NCI-H2171 (cell line): ENCODE measurements at regions not wholly inside any gene's neighbourhood (a gene's known extent, or its start where the extent isn't known, plus 50 kb on each side); places are given as distances from the start of the nearest gene placed in this dataset.
"Not testable (repeated sequence)": the region's sequence is repeated elsewhere in the genome, so short reads cannot be mapped to it uniquely, and the experiment has no call there.

Source experiments
- DNase-seq: peaks from one replicate; lab custom pipeline; 2025; lab: John Stamatoyannopoulos, UW

- DNase-seq: no peak
Measured at GRCh38 chr4:126136922-126137781, 822.4 kb downstream of the FAT4 start.

GRCh38 chr4:126137782-126138170, 823.0 kb downstream of the FAT4 start:
- no peak for DNase-seq

GRCh38 chr4:126144543-126145237, 829.9 kb downstream of the FAT4 start:
- no peak for DNase-seq

GRCh38 chr4:126168484-126168883, 853.7 kb downstream of the FAT4 start:
- DNase-seq: no peak

- DNase-seq: no peak
Measured at GRCh38 chr4:126172126-126172525, 857.4 kb downstream of the FAT4 start.

- DNase-seq: no peak
Measured at GRCh38 chr4:126174627-126175026, 859.9 kb downstream of the FAT4 start.

GRCh38 chr4:126180642-126181041, 865.9 kb downstream of the FAT4 start:
- DNase-seq: no peak

GRCh38 chr4:126182336-126182735, 867.6 kb downstream of the FAT4 start:
- no peak for DNase-seq

- DNase-seq: no peak
Measured at GRCh38 chr4:126182786-126183185, 868.0 kb downstream of the FAT4 start.

GRCh38 chr4:126183206-126183605, 868.5 kb downstream of the FAT4 start:
- DNase-seq: no peak

- DNase-seq: no peak
Measured at GRCh38 chr4:126191536-126191935, 876.8 kb downstream of the FAT4 start.

GRCh38 chr4:126192506-126192905, 877.8 kb downstream of the FAT4 start:
- no peak for DNase-seq

GRCh38 chr4:126201251-126202138, 886.7 kb downstream of the FAT4 start:
- not testable (repeated sequence) for DNase-seq

- DNase-seq: no peak
Measured at GRCh38 chr4:126202226-126202625, 887.5 kb downstream of the FAT4 start.

- DNase-seq: no peak
Measured at GRCh38 chr4:126207910-126208309, 893.2 kb downstream of the FAT4 start.

GRCh38 chr4:126209147-126209546, 894.4 kb downstream of the FAT4 start:
- DNase-seq: no peak

GRCh38 chr4:126213996-126214395, 899.2 kb downstream of the FAT4 start:
- DNase-seq: no peak

- DNase-seq: no peak
Measured at GRCh38 chr4:126215759-126216158, 901.0 kb downstream of the FAT4 start.

- DNase-seq: no peak
Measured at GRCh38 chr4:126216611-126217010, 901.9 kb downstream of the FAT4 start.

GRCh38 chr4:126221282-126221681, 906.5 kb downstream of the FAT4 start:
- DNase-seq: no peak

- DNase-seq: no peak
Measured at GRCh38 chr4:126221717-126222340, 907.1 kb downstream of the FAT4 start.
